SK-N-SH (cell line): ENCODE measurements at regions not wholly inside any gene's neighbourhood (a gene's known extent, or its start where the extent isn't known, plus 50 kb on each side); places are given as distances from the start of the nearest gene placed in this dataset.

ENCODE experiments used
- CTCF ChIA-PET: fragments of 300-600, 350-600 bp; formaldehyde crosslinking; extraction: SDS; loops from one replicate; lab custom pipeline; 2021; lab: Yijun Ruan, JAX
- POLR2A ChIA-PET: fragments of 350-600 bp; sonication (Branson Sonifier 250); formaldehyde crosslinking; extraction: SDS; loops from one replicate; lab custom pipeline; 2020; ENCODE audit warnings: antibody characterized with exemption, inconsistent platforms; lab: Yijun Ruan, JAX
- DNase-seq: peaks from one replicate; pipeline ENCODE4 v3.0.0; 2012
- H2AFZ ChIP-seq: fragments of 200-600 bp; sonication (generic); 2 replicates; pipeline ENCODE4 v1.8.1; 2016; ENCODE audit warnings: antibody characterized with exemption, mild to moderate bottlenecking, low read depth
- H3F3A ChIP-seq: fragments of 200-600 bp; sonication (generic); replicated peaks from 2 replicates; pipeline ENCODE3; 2016; ENCODE audit warnings: antibody characterized with exemption, mild to moderate bottlenecking; ENCODE audit not compliant: insufficient read depth
- H3K27ac ChIP-seq, 2 experiments: fragments of 200-500 bp in 1 of 2; fragments of 200-600 bp in 1 of 2; sonication (Bioruptor generic) in 1 of 2; sonication (generic), shearing (Covaris generic) in 1 of 2; 2 replicates each; pipeline versions ENCODE4 v1.5.1 to v1.6.1; 2014 to 2016; ENCODE audit warnings: low read depth in 2 of 2, inconsistent platforms in 1 of 2, low read length in 1 of 2, mild to moderate bottlenecking in 1 of 2, mixed read lengths in 1 of 2
- H3K27me3 ChIP-seq: fragments of 200-600 bp; sonication (generic), shearing (Covaris generic); 2 replicates; pipeline ENCODE4 v1.6.1; 2016; ENCODE audit warnings: mixed run types; ENCODE audit not compliant: insufficient read depth
- H3K36me3 ChIP-seq, 2 experiments: fragments of 200-500 bp in 1 of 2; fragments of 200-600 bp in 1 of 2; sonication (Bioruptor generic) in 1 of 2; sonication (generic) in 1 of 2; replicated peaks in 1 of 2; 2 replicates each; pipeline versions ENCODE3 to v1.5.1; 2014 to 2016; ENCODE audit warnings: low read length in 1 of 2, mild to moderate bottlenecking in 1 of 2; ENCODE audit not compliant: insufficient read depth in 2 of 2, control insufficient read depth in 1 of 2
- H3K4me1 ChIP-seq, 2 experiments: fragments of 200-500 bp in 1 of 2; fragments of 200-600 bp in 1 of 2; sonication (Bioruptor generic) in 1 of 2; sonication (generic), shearing (Covaris generic) in 1 of 2; 2 replicates each; pipeline versions ENCODE4 v1.5.1 to v1.6.1; 2014 to 2016; ENCODE audit warnings: low read depth in 1 of 2, low read length in 1 of 2, mixed run types in 1 of 2; ENCODE audit not compliant: insufficient read depth in 2 of 2, control insufficient read depth in 1 of 2
- H3K4me2 ChIP-seq: fragments of 200-600 bp; sonication (generic), shearing (Covaris generic); 2 replicates; pipeline ENCODE4 v1.6.1; 2017; ENCODE audit warnings: mixed run types
- H3K4me3 ChIP-seq, 2 experiments: fragments of 200-500 bp in 1 of 2; fragments of 200-600 bp in 1 of 2; sonication (Bioruptor generic) in 1 of 2; sonication (generic), shearing (Covaris generic) in 1 of 2; 2 replicates each; pipeline versions ENCODE4 v1.5.1 to v1.8.1; 2014 to 2016; ENCODE audit warnings: low read depth in 2 of 2, inconsistent platforms in 1 of 2, low read length in 1 of 2, mild to moderate bottlenecking in 1 of 2, mixed read lengths in 1 of 2, moderate library complexity in 1 of 2
- H3K79me2 ChIP-seq: fragments of 200-600 bp; sonication (generic); 2 replicates; pipeline ENCODE4 v1.8.1; 2017; ENCODE audit warnings: mild to moderate bottlenecking; ENCODE audit not compliant: insufficient read depth
- H3K9ac ChIP-seq: fragments of 200-600 bp; sonication (generic); 2 replicates; pipeline ENCODE4 v1.6.1; 2017; ENCODE audit warnings: mixed run types
- H3K9me2 ChIP-seq: fragments of 200-600 bp; sonication (generic); 2 replicates; pipeline ENCODE4 v1.6.1; 2017; ENCODE audit warnings: mixed run types
- H3K9me3 ChIP-seq: fragments of 200-600 bp; sonication (generic); 2 replicates; pipeline ENCODE4 v1.6.1; 2017; ENCODE audit warnings: mixed run types, mild to moderate bottlenecking, moderate library complexity
- H4K20me1 ChIP-seq: fragments of 200-600 bp; sonication (generic); 2 replicates; pipeline ENCODE4 v1.6.1; 2017; ENCODE audit warnings: mild to moderate bottlenecking, mixed run types; ENCODE audit not compliant: insufficient read depth
- CHD2 ChIP-seq: fragments of 150-350 bp; IDR thresholded peaks from 2 replicates; pipeline ENCODE4 v1.6.1; 2018; ENCODE audit warnings: low read length; ENCODE audit not compliant: partially characterized antibody
- CTCF ChIP-seq: fragments of 200-600 bp; sonication (generic); IDR thresholded peaks from 2 replicates; pipeline ENCODE4 v1.6.1; 2017; ENCODE audit warnings: antibody characterized with exemption, mild to moderate bottlenecking, moderate library complexity
- ELF1 ChIP-seq: IDR thresholded peaks from 2 replicates; pipeline ENCODE4 v1.4.0; 2012
- EP300 ChIP-seq, 2 experiments: IDR thresholded peaks; 2 replicates each; pipeline versions ENCODE4 v1.4.0 to v1.6.1; 2012; ENCODE audit warnings: borderline replicate concordance in 1 of 2, low read depth in 1 of 2, low read length in 1 of 2
- EZH2phosphoT487 ChIP-seq: fragments of 200-600 bp; sonication (generic); IDR thresholded peaks from 2 replicates; pipeline ENCODE4 v1.6.1; 2017; ENCODE audit warnings: low read depth, mixed run types, mild to moderate bottlenecking, antibody characterized with exemption, moderate library complexity, borderline replicate concordance
- FOXJ3 ChIP-seq: sonication (generic); formaldehyde crosslinking; IDR thresholded peaks from 2 replicates; pipeline ENCODE4 v1.5.1; 2020; ENCODE audit warnings: mild to moderate bottlenecking, missing genetic modification reagents
- GABPA ChIP-seq: IDR thresholded peaks from 2 replicates; pipeline ENCODE4 v1.4.0; 2012; ENCODE audit warnings: low read depth, mild to moderate bottlenecking
- GATA2 ChIP-seq: sonication (generic); formaldehyde crosslinking; IDR thresholded peaks from 2 replicates; pipeline ENCODE4 v1.5.0; 2020; ENCODE audit warnings: mild to moderate bottlenecking, missing genetic modification reagents
- IRF3 ChIP-seq: fragments of 150-350 bp; IDR thresholded peaks from 2 replicates; pipeline ENCODE4 v1.6.1; 2016; ENCODE audit warnings: mild to moderate bottlenecking, low read depth, low read length
- MEF2A ChIP-seq: IDR thresholded peaks from 2 replicates; pipeline ENCODE4 v1.4.0; 2012; ENCODE audit warnings: low read depth, borderline replicate concordance
- MXI1 ChIP-seq: IDR thresholded peaks from 2 replicates; pipeline ENCODE4 v1.6.1; 2012; ENCODE audit warnings: mild to moderate bottlenecking, low read depth, low read length, improper control_type of control experiment
- NFIC ChIP-seq: IDR thresholded peaks from 2 replicates; pipeline ENCODE4 v1.4.0; 2012; ENCODE audit warnings: borderline replicate concordance
- NRF1 ChIP-seq: IDR thresholded peaks from 2 replicates; pipeline ENCODE4 v1.6.1; 2012; ENCODE audit warnings: low read depth, mild to moderate bottlenecking, low read length
- RAD21 ChIP-seq: IDR thresholded peaks from 2 replicates; pipeline ENCODE4 v1.6.1; 2012; ENCODE audit warnings: mild to moderate bottlenecking, low read length
- RCOR1 ChIP-seq: fragments of 150-350 bp; IDR thresholded peaks from 2 replicates; pipeline ENCODE4 v1.6.1; 2017; ENCODE audit warnings: antibody characterized with exemption, low read length
- RFX5 ChIP-seq: IDR thresholded peaks from 2 replicates; pipeline ENCODE4 v1.6.1; 2012; ENCODE audit warnings: mild to moderate bottlenecking, improper control_type of control experiment, low read length
- RXRA ChIP-seq: IDR thresholded peaks from 2 replicates; pipeline ENCODE4 v1.4.0; 2012; ENCODE audit warnings: low read depth, mild to moderate bottlenecking, borderline replicate concordance
- SMC3 ChIP-seq: IDR thresholded peaks from 2 replicates; pipeline ENCODE4 v1.6.1; 2012; ENCODE audit warnings: low read depth, low read length, improper control_type of control experiment
- TAF1 ChIP-seq: IDR thresholded peaks from 2 replicates; pipeline ENCODE4 v1.6.1; 2012; ENCODE audit warnings: low read depth, mild to moderate bottlenecking, low read length, moderate library complexity, borderline replicate concordance
- TCF12 ChIP-seq: IDR thresholded peaks from 2 replicates; pipeline ENCODE4 v1.4.0; 2012
- TEAD4 ChIP-seq: IDR thresholded peaks from 2 replicates; pipeline ENCODE4 v1.4.0; 2012; ENCODE audit warnings: mild to moderate bottlenecking, borderline replicate concordance; ENCODE audit not compliant: insufficient read depth
- YY1 ChIP-seq: IDR thresholded peaks from 2 replicates; pipeline ENCODE4 v1.4.0; 2012; ENCODE audit warnings: low read depth, mild to moderate bottlenecking
- ZBTB33 ChIP-seq: IDR thresholded peaks from 2 replicates; pipeline ENCODE4 v1.4.0; 2012; ENCODE audit warnings: low read depth, borderline replicate concordance
- WGBS: methylation state at CpG from one replicate; pipeline ENCODE4 v1.1.6; 2017; ENCODE audit warnings: low lambda C conversion rate; 5-methylcytosine and 5-hydroxymethylcytosine counted together

GRCh38 chr1:60141276-60141675 is 67.7 kb upstream of the C1orf87 start:
- Histone ChIP-seq H3K9ac (no peak overlapping the region), H3K9me2 (no peaks in the 10 kb centered on the region), H3K27me3 (no peaks in the 10 kb centered on the region), H2AFZ (no peak overlapping the region), H4K20me1 (no peaks in the 10 kb centered on the region), H3K27ac (no peak overlapping the region), H3F3A (peaks cover 5% of the 10 kb centered on the region)
- DNase-seq = no peak
- POLR2A ChIA-PET = interaction anchor here (0.7 kb wide), 1 partner anchor 8 kb away, joined by 3 read pairs; no protein-coding TSS in a partner anchor
- TF ChIP-seq ELF1 (no peak), GABPA (no peak), TCF12 (no peak), TAF1 (no peak), EP300 (IDR thresholded peaks at IDR 0.05; ENCODE audit: borderline replicate concordance in 1 of 2, low read depth in 1 of 2, low read length in 1 of 2) (no peak), CTCF (no peak), MXI1 (no peak), CHD2 (no peak), RAD21 (no peak), GATA2 (no peak), RFX5 (no peak), NRF1 (no peak), RXRA (no peak), YY1 (no peak), NFIC (no peak), FOXJ3 (CRISPR knock-in tag) (no peak)
- TF ChIP-seq, all 33 proteins: peak for 0
- 82% methylated on average over 4 of the region's 4 CpGs for WGBS
- H3K9me3 ChIP-seq = no peaks in the 10 kb centered on the region
- H3K4me1 ChIP-seq = no peaks in the 10 kb centered on the region; a peak in 1 of 4 replicates
- no peaks in the 10 kb centered on the region for H3K79me2 ChIP-seq
- H3K36me3 ChIP-seq = no peaks in the 10 kb centered on the region
- no peak overlapping the region for H3K4me2 ChIP-seq
- CTCF ChIA-PET = interaction anchor here (1.6 kb wide), 1 partner anchor 170 kb away, joined by 9 read pairs; no protein-coding TSS in a partner anchor
- no peak overlapping the region for H3K4me3 ChIP-seq

- 59% methylated on average over 2 of the region's 2 CpGs for WGBS
- no peak overlapping the region for H2AFZ ChIP-seq
- no peak overlapping the region for H3K27ac ChIP-seq
- no peak for TF ChIP-seq GABPA
- no peak for TF ChIP-seq RXRA
- TF ChIP-seq MEF2A = no peak
- no peak for TF ChIP-seq EZH2phosphoT487
- TF ChIP-seq RFX5 = no peak
- TF ChIP-seq TAF1 = no peak
- no peak for TF ChIP-seq ZBTB33
- TF ChIP-seq SMC3 = no peak
- no peak for TF ChIP-seq IRF3
- no peak for TF ChIP-seq CHD2
- TF ChIP-seq TCF12 = no peak
- TF ChIP-seq TEAD4 = no peak
- no peak for TF ChIP-seq NFIC
- no peak for TF ChIP-seq MXI1
- no peak for TF ChIP-seq EP300 (IDR thresholded peaks at IDR 0.05; ENCODE audit: borderline replicate concordance in 1 of 2, low read depth in 1 of 2, low read length in 1 of 2)
- TF ChIP-seq RCOR1 = no peak
- no peak for TF ChIP-seq FOXJ3 (CRISPR knock-in tag)
- peaks cover 6 to 20% of the 10 kb centered on the region in 2 experiments; a peak in 3 of 4 replicates for H3K4me1 ChIP-seq
- POLR2A ChIA-PET = no interaction called here
- no peak overlapping the region for H3K4me3 ChIP-seq
- no peaks in the 10 kb centered on the region for H3K36me3 ChIP-seq
- H3K79me2 ChIP-seq = no peaks in the 10 kb centered on the region
- no peaks in the 10 kb centered on the region for H4K20me1 ChIP-seq
- H3K27me3 ChIP-seq = no peaks in the 10 kb centered on the region
- no peak for DNase-seq
- H3K4me2 ChIP-seq = no peak overlapping the region
- CTCF ChIA-PET = interaction anchor here (0.6 to 0.7 kb wide), 2 partner anchors 10 to 684 kb away, joined by 3 read pairs; no protein-coding TSS in a partner anchor
- H3K9ac ChIP-seq = no peak overlapping the region
- H3F3A ChIP-seq = peaks cover 24% of the 10 kb centered on the region
- no peaks in the 10 kb centered on the region for H3K9me2 ChIP-seq
- H3K9me3 ChIP-seq = no peaks in the 10 kb centered on the region
Measured at GRCh38 chr1:60137406-60137805, 63.8 kb upstream of the C1orf87 start.
